Glomerular endothelial cell (primary cell): ENCODE measurements at regions not wholly inside any gene's neighbourhood (a gene's known extent, or its start where the extent isn't known, plus 50 kb on each side); places are given as distances from the start of the nearest gene placed in this dataset.
"Not testable (repeated sequence)": the region's sequence is repeated elsewhere in the genome, so short reads cannot be mapped to it uniquely, and the experiment has no call there.

Experiments used
- DNase-seq: peaks from one replicate; pipeline ENCODE4 v3.0.0-alpha.2; 2011; ENCODE audit warnings: low read depth, low spot score; ENCODE audit errors: extremely low read depth

- no peak for DNase-seq
Measured at GRCh38 chr10:6706725-6707124, 126.6 kb upstream of the PRKCQ start.

GRCh38 chr10:6704896-6705295 lies 124.8 kb upstream of the PRKCQ start:
- no peak for DNase-seq

- DNase-seq: not testable (repeated sequence)
Measured at GRCh38 chr10:6702833-6703232, 122.8 kb upstream of the PRKCQ start.

DNA sequence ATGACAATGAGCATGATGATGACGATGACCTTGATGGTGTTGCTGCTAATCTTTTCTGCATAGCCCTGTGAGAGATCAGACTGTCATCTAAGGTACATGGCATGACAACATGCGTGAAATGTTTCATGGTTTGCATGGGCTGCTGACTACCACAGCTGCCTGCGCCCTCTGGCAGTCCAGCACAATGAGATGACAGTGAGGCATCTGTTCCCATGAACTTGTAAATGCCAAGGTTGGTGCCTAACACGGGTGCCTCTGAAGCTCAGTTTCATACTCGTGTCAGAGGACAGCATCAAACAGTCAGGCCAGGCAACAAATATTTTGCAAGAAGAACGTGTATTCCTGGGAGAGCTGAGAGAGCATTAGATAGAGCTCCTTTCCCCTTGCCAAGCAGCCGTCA lies 122.0 kb upstream of the PRKCQ start:
- no peak for DNase-seq

- no peak for DNase-seq
Measured at GRCh38 chr10:6701289-6701688, 121.2 kb upstream of the PRKCQ start.

- DNase-seq: no peak
Measured at GRCh38 chr10:6700066-6700465, 120.0 kb upstream of the PRKCQ start.

- no peak for DNase-seq
Measured at GRCh38 chr10:6699336-6699735, 119.3 kb upstream of the PRKCQ start.

DNA sequence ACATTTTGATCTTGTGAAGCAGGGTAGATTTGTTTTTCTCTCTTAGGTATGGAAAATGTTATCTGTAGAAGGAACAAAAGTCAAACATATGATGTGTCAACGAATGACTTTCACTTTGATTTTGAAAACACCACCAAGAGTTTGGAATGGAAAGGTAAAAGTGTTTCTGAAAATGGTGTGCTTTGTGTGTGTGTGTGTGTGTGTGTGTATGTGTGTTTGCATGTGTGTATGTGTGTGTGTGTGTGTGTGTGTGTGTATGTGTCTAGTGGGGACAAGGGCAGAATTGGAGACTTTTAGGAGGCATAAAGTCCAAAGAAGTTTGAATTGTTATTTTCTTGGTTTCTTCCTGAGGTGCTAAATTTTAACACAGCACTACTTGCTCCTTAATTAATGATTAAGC lies 115.4 kb upstream of the PRKCQ start:
- no peak for DNase-seq

GRCh38 chr10:6694447-6695140 lies 114.5 kb upstream of the PRKCQ start:
- DNase-seq: no peak

GRCh38 chr10:6692856-6693255 lies 112.8 kb upstream of the PRKCQ start:
- no peak for DNase-seq

- no peak for DNase-seq
Measured at GRCh38 chr10:6692103-6692502, 112.0 kb upstream of the PRKCQ start.

GRCh38 chr10:6689036-6689435 lies 109.0 kb upstream of the PRKCQ start:
- DNase-seq: no peak

DNA sequence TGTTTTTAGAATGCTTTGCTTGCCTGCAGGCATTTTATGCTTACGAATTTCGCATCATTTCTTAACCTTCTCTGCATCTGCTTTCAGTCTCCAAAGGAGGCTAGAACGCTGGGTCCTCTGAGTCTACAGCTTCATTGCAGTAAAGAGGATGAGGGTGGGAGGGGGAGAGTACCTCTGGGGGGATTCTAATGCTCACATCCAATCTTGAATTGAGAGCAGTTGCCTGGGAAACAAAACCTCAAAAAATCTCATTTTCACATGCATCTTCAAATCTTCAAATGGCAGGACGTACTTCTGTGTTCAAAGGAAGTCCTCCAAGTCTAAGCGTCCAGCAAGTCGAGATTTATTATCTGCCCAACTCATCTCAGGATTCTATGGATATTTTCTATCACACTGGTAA lies 100.7 kb upstream of the PRKCQ start:
- no peak for DNase-seq

DNA sequence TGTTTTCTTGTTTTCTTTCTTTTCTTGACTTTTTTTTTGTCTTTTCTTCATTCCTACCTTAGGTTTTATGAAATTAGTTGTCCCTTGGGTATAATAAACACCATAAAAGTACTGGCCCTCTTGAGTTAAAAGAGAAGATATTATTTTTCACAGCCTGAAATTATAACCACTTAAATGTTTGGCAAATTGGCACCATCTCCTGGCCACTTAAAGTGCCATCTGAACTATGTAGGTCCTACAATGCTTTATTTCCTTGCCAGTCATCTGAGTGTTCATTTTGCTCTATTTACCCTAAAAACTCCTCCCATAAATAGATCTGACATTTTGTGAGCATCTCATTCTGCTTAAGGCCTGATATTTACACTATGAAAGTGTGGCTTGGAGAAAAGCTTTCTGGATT lies 98.9 kb upstream of the PRKCQ start:
- no peak for DNase-seq

GRCh38 chr10:6678211-6678803 lies 98.2 kb upstream of the PRKCQ start:
- DNase-seq: no peak

- DNase-seq: not testable (repeated sequence)
Measured at GRCh38 chr10:6677129-6677528, 97.1 kb upstream of the PRKCQ start.

DNA sequence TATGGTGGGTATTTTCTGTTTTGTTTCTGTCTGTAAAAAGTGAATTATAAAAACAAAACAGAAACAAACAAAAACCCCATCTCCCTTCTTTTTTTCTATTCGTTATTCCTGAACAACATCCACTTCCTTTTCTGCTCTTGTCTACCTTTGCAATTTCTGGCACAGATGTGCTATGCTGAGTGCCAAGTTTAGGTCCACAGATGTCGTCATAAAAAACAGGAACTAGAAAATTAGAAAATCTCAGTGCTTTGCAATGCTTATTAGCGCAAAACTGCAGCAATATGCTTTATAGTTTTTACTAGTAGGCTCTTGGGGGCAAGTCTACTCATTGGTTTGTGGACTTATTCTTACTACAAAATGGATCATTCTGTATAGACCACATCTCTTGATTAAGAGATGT lies 94.2 kb upstream of the PRKCQ start:
- no peak for DNase-seq

GRCh38 chr10:6671976-6672375 lies 91.9 kb upstream of the PRKCQ start:
- DNase-seq: no peak

DNA sequence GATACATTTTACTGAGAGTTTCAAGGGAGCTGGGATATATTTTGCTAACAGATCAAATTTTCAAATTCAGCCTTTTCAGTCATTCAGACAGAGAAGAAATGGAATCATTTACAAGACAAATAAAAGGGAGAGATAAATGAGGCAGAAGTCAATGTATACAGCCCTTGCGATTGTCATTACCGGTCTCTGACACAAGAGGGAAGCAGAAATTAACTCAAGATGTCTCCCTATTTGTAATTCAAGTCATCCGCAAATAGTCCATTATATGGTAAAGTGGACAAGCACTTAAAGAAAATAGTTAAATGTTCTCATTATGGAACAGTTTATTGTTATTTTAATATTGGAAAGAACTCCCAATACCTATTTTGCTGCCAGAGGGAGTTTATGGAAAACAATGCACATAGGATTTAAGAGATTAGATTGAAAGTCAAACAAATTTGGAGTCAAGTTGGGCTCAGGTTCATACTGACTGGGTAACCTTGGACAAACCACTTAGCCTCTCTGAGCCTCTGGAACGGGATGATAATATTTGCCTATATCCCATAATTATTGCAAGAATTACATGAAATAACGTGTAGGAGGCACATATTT lies 89.3 kb upstream of the PRKCQ start:
- no peak for DNase-seq

GRCh38 chr10:6667679-6668270 lies 87.7 kb upstream of the PRKCQ start:
- no peak for DNase-seq

GRCh38 chr10:6667150-6667549 lies 87.1 kb upstream of the PRKCQ start:
- no peak for DNase-seq

- no peak for DNase-seq
Measured at GRCh38 chr10:6665847-6666246, 85.8 kb upstream of the PRKCQ start.
